Fibroblast of villous mesenchyme (primary cell): ENCODE measurements at regions not wholly inside any gene's neighbourhood (a gene's known extent, or its start where the extent isn't known, plus 50 kb on each side); places are given as distances from the start of the nearest gene placed in this dataset.
"Not testable (repeated sequence)": the region's sequence is repeated elsewhere in the genome, so short reads cannot be mapped to it uniquely, and the experiment has no call there.

Experiments used
- DNase-seq: peaks from one replicate; pipeline ENCODE4 v3.0.0-alpha.2; 2010; ENCODE audit warnings: low read depth
- H3K4me3 ChIP-seq: 2 replicates; pipeline ENCODE4 v1.5.1; 2011; ENCODE audit warnings: low read depth, mild to moderate bottlenecking, low read length
- CTCF ChIP-seq: IDR thresholded peaks from 2 replicates; pipeline ENCODE4 v1.5.1; 2012; ENCODE audit warnings: low read depth, mild to moderate bottlenecking, low read length; ENCODE audit not compliant: insufficient read depth

GRCh38 chr2:90069290-90069894 lies 1377.9 kb downstream of the RPIA start:
- no peak for DNase-seq
- H3K4me3 ChIP-seq, result no peak overlapping the region
- TF ChIP-seq CTCF, result peak; percentile 47

DNA sequence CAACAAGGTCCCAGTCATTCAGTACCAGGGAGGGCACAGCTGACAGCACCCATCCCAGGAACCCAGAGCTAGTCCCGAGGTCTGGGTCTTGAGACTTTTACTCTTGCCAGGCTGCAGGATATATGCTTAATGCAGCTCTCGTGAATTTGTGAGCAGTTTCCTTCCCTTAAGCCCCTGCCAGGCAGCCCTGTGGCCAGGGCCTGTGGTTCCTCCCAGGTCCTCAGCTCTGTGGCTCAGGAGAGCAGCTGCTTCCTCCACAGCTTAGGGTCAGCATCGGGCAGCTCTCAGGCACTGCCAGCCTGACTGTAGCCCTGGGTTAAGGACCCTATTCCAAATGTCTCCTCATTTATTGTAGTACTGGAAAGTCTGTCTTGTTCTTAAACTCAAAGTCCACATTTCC lies 1384.8 kb downstream of the RPIA start:
- no peak overlapping the region for H3K4me3 ChIP-seq
- no peak for TF ChIP-seq CTCF
- DNase-seq, result no peak

DNA sequence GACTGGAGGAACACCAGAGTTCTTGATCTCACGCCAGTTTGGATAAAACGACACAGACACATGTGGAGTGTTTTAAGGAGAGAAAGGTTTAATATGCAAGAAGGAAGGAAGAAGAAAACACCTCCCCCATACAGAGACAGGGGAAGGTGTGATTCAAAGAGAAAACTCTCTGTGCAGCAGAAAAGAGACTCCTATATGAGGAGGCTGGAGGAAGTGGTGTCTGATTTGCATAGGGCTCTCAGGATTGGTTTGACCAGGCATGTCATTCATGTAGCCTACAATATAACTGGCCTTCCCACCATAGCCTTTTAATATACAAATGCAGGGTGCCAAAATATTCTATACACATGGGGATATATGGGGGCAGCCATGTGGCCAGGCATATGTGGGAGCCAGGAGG lies 1386.5 kb downstream of the RPIA start:
- no peak for DNase-seq
- no peak for TF ChIP-seq CTCF
- no peak overlapping the region for H3K4me3 ChIP-seq

GRCh38 chr2:90079374-90079773 lies 1387.9 kb downstream of the RPIA start:
- DNase-seq, result no peak
- H3K4me3 ChIP-seq, result no peak overlapping the region
- no peak for TF ChIP-seq CTCF

DNA sequence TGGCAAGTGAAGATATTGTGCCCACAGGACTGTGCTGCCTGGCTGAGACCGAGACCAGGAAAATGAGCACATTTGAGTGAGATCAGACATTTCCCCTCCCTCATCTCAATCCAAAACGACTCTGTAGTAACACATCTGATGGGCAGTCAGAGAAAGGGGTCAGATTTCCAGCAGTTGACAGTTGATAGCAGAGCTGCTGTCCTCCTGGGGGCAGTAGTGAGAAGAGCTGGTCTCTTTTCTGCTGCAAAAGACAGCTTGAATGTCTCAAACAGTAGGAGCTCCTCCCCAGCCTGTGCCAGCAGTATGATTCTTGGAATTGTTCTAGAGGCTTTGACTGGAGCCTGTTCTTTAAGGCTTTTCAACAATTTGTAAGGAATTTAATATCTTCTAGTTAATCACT lies 1396.3 kb downstream of the RPIA start:
- DNase-seq, H3K4me3 ChIP-seq: not testable (repeated sequence)

- not testable (repeated sequence) for DNase-seq, H3K4me3 ChIP-seq
These were observed 1402.2 kb downstream of the RPIA start for GRCh38 chr2:90093571-90094270.

DNA sequence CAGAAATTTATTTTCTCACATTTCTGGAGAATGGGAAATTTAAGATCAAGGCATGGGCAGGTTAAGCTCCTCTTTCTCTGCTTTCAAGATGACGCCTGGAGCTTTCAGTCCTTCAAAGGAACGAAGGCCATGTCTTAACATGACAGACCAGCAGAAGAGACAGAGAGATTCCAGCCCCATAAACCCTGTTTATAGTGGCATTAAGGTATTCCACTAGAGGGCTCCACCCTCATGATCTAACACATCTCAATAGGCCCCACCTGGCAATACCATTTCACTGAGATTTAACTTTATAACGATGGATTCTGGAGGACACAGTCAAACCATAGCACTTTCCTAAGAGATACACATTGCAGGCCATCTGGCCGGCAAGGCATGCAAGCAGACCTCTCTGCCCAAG lies 1406.1 kb downstream of the RPIA start:
- not testable (repeated sequence) for H3K4me3 ChIP-seq

DNA sequence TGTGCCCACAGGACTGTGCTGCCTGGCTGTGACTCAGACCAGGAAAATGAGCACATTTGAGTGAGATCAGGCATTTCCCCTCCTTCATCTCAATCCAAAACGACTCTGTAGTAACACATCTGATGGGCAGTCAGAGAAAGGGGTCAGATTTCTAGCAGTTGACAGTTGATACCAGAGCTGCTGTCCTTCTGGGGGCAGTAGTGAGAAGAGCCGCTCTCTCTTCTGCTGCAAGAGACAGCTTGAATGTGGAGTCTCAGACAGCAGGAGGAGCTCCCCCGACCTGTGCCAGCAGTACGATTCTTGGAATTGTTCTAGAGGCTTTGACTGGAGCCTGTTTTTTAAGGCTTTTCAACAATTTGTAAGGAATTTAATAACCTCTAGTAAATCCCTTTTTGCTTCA lies 1413.7 kb downstream of the RPIA start:
- not testable (repeated sequence) for DNase-seq, H3K4me3 ChIP-seq

More for the DNA sequence above, 1406.1 kb downstream of the RPIA start:
- not testable (repeated sequence) for DNase-seq

DNA sequence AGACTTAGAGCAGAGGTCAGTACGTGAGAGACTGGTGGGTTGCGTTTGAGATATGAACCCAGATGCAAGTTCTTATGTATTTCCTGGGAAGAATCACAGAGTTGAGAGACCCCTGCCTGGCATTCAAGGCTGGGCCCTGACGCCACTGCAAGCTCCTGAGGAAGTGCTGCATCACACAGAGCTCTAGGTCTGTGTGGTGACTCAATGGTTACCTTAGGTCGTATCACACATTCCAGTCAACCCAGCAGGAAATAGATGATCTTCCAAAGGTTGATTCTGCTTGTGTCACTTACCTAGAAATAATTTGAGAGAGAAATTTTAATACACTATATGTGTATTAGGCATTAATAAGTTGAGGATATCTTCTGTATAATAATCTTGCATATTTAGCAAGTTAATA lies 1431.9 kb downstream of the RPIA start:
- DNase-seq, H3K4me3 ChIP-seq: not testable (repeated sequence)

DNA sequence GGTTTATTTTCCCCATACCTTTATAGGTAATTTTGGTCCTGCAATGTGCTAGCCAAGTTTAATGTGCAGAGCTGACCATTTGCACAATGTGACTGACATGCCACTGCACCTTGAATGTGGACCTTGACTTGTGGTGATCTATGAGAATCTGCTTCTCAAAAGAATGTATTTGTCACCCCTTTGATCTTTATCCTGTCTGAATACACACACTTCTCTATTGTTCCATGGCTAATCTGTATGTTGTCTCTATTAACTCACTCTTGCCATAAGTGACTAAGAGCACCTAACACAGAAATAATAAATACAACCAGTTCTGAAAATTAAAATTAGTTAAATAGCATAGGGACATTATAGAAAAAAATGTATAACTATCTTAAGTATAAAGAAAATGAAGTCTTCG lies 1447.6 kb downstream of the RPIA start:
- not testable (repeated sequence) for DNase-seq, H3K4me3 ChIP-seq

GRCh38 chr2:90141558-90141957 lies 1450.1 kb downstream of the RPIA start:
- DNase-seq, result not testable (repeated sequence)

DNA sequence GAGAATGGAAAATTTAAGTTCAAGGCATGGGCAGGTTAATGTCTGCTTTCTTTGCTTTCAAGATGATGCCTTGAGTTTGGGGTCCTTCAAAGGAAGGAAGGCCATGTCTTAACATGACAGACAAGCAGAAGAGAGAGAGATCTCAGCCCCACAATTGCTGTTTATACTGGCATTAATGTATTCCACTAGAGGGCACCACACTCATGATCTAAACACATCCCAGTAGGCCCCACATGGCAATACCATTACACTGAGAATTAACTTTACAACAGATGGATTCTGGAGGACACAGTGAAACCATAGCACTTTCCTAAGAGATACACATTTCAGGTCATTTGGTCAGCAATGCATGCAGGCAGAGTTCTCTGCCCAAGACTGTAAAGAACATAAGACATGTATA lies 1460.3 kb downstream of the RPIA start:
- DNase-seq, H3K4me3 ChIP-seq: not testable (repeated sequence)

More at GRCh38 chr2:90141558-90141957, 1450.1 kb downstream of the RPIA start:
- not testable (repeated sequence) for H3K4me3 ChIP-seq

DNA sequence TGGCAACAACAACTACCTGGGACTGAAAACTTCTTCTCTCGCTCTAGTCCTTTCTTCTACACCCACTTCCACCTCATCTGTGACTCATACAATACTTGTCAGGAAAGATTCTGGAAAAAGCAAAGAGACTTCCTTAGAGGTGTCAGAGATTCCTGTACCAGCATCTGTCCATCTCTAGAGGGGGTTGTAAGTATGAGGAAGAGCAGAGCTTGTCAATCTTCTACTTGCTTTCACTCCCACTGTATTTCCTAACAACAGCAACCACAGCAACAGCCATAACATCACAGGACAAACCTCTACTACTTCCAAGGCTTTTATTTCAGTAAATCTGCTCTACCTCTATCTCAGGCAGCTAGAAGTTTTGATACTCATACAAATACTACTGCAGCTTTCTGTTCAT lies 1479.5 kb downstream of the RPIA start:
- DNase-seq, H3K4me3 ChIP-seq: not testable (repeated sequence)

- H3K4me3 ChIP-seq, DNase-seq: not testable (repeated sequence)
These were observed 1481.6 kb downstream of the RPIA start for GRCh38 chr2:90173081-90173480.
